ENCODE measurements at regions not wholly inside any gene's neighbourhood (a gene's known extent, or its start where the extent isn't known, plus 50 kb on each side); places are given as distances from the start of the nearest gene placed in this dataset.

DNA sequence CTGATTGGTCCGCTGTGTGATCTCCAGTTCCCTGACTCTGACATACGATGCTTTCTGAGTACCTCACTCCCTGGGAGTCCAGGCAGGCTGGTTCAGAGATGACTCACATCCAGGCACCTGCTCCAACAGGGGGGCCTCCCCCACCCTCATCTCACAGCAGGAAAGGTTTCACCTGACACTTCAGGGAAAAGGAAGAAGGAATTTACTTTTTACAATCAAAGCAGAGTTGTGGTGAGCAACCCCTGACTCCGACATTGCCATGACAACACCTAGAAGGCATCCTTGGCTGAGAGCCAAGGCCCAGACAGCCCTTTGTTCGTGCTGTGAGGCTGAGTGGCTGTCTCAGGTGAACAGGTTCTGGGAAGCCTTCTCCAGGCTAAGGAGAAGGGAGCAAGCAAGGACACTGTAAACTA is 164.6 kb upstream of the GJB5 start:
- TF ChIP-seq, protein P1, sequence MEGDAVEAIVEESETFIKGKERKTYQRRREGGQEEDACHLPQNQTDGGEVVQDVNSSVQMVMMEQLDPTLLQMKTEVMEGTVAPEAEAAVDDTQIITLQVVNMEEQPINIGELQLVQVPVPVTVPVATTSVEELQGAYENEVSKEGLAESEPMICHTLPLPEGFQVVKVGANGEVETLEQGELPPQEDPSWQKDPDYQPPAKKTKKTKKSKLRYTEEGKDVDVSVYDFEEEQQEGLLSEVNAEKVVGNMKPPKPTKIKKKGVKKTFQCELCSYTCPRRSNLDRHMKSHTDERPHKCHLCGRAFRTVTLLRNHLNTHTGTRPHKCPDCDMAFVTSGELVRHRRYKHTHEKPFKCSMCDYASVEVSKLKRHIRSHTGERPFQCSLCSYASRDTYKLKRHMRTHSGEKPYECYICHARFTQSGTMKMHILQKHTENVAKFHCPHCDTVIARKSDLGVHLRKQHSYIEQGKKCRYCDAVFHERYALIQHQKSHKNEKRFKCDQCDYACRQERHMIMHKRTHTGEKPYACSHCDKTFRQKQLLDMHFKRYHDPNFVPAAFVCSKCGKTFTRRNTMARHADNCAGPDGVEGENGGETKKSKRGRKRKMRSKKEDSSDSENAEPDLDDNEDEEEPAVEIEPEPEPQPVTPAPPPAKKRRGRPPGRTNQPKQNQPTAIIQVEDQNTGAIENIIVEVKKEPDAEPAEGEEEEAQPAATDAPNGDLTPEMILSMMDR (IDR thresholded peaks at IDR 0.05; ENCODE audit: low read length), result no peak
- TF ChIP-seq EZH2 (IDR thresholded peaks at IDR 0.05; ENCODE audit: borderline replicate concordance, low read length), result no peak
